ENCODE measurements at regions not wholly inside any gene's neighbourhood (a gene's known extent, or its start where the extent isn't known, plus 50 kb on each side); places are given as distances from the start of the nearest gene placed in this dataset.

- Histone ChIP-seq H3K27ac (replicated peaks) (no peak overlapping the region), H3K4me3 (no peak overlapping the region), H3K4me1 (no peaks in the 10 kb centered on the region), H3K27me3 (ENCODE audit: low read depth) (no peaks in the 10 kb centered on the region), H3K9me3 (replicated peaks) (no peaks in the 10 kb centered on the region), H3K36me3 (no peaks in the 10 kb centered on the region)
- TF ChIP-seq, protein P1, sequence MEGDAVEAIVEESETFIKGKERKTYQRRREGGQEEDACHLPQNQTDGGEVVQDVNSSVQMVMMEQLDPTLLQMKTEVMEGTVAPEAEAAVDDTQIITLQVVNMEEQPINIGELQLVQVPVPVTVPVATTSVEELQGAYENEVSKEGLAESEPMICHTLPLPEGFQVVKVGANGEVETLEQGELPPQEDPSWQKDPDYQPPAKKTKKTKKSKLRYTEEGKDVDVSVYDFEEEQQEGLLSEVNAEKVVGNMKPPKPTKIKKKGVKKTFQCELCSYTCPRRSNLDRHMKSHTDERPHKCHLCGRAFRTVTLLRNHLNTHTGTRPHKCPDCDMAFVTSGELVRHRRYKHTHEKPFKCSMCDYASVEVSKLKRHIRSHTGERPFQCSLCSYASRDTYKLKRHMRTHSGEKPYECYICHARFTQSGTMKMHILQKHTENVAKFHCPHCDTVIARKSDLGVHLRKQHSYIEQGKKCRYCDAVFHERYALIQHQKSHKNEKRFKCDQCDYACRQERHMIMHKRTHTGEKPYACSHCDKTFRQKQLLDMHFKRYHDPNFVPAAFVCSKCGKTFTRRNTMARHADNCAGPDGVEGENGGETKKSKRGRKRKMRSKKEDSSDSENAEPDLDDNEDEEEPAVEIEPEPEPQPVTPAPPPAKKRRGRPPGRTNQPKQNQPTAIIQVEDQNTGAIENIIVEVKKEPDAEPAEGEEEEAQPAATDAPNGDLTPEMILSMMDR (IDR thresholded peaks at IDR 0.05; ENCODE audit: borderline replicate concordance): no peak
- intact Hi-C loops (cut with micrococcal nuclease): no loop called here
- no peak for DNase-seq
Observed at GRCh38 chrX:148185631-148186030, 204.5 kb downstream of the FMR1NB start.

DNA sequence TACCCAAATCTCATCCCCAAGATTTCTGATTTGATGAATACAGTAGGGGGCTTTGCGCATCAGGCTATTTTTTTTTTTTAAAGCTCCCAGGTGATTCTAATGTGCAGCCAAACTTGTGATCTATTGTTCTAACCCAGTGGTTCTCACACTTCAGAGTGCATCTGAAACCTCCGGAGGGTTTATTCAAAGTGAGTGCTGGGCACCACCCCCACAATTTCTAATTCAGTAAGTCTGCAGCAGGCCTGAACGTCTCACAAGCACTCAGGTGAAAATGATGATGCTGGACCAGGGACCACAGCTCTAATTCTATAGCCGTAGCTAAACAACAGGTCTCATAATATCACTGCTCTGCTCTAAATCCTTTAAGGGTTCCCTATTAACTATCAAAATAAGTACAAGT lies 211.4 kb downstream of the FMR1NB start:
- no peak overlapping the region for H3K4me3 ChIP-seq
- no peak for DNase-seq

DNA sequence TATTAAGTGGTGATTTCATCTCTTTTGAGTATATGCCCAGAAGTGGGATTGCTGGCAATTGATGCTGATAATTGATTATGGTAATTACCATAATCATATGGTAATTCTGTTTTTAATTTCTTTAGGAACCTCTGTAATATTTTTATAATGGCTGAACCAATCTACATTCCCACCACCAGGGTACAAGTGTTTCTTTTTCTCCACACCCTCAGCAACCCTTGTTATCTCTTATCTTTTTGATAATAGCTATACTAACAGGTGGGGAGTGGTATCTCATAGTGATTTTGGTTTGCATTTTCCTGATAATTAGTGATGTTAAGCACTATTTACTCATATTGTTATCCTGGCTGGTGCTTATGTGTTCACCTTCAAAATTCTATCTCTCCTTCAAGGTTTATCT lies 212.6 kb downstream of the FMR1NB start:
- TF ChIP-seq, protein P1 (IDR thresholded peaks at IDR 0.05; ENCODE audit: borderline replicate concordance): no peak
- intact Hi-C loops (cut with micrococcal nuclease): no loop called here

More for the DNA sequence above, 211.4 kb downstream of the FMR1NB start:
- TF ChIP-seq, protein P1 (IDR thresholded peaks at IDR 0.05; ENCODE audit: borderline replicate concordance): no peak
- Histone ChIP-seq H3K27me3 (ENCODE audit: low read depth) (no peaks in the 10 kb centered on the region), H3K36me3 (no peaks in the 10 kb centered on the region), H3K4me1 (no peaks in the 10 kb centered on the region), H3K27ac (replicated peaks) (no peak overlapping the region), H3K9me3 (replicated peaks) (no peaks in the 10 kb centered on the region)
- intact Hi-C loops (cut with micrococcal nuclease): no loop called here

DNA sequence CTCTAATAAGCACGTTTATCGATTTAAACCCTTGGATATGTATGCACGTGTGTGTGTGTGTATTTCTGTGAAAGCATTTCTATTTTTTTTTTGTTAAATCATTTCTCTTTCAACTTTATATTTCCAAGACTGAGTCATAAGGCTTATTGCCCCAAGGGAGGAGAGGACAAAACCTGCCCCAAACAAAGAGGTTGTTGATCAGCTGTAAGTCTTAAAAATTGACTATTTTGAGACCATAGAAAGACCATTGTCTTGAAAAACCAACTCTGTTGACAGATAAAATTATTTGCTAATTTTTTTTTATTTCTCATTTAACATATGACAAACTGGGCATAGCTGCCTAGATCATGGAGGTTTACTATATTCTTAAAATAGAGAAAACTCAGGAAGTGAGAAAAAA lies 222.4 kb downstream of the FMR1NB start:
- no peaks in the 10 kb centered on the region for H3K36me3 ChIP-seq
- no peak for DNase-seq
- intact Hi-C loops (cut with micrococcal nuclease): no loop called here
- no peaks in the 10 kb centered on the region for H3K27me3 ChIP-seq (ENCODE audit: low read depth)
- no peak overlapping the region for H3K27ac ChIP-seq (replicated peaks)
- no peaks in the 10 kb centered on the region for H3K9me3 ChIP-seq (replicated peaks)
- TF ChIP-seq, protein P1 (IDR thresholded peaks at IDR 0.05; ENCODE audit: borderline replicate concordance): no peak
- H3K4me3 ChIP-seq: no peak overlapping the region
- no peaks in the 10 kb centered on the region for H3K4me1 ChIP-seq

More for the DNA sequence above, 212.6 kb downstream of the FMR1NB start:
- no peak for DNase-seq
- no peaks in the 10 kb centered on the region for H3K36me3 ChIP-seq
- no peaks in the 10 kb centered on the region for H3K4me1 ChIP-seq
- H3K9me3 ChIP-seq (replicated peaks): no peaks in the 10 kb centered on the region
- no peaks in the 10 kb centered on the region for H3K27me3 ChIP-seq (ENCODE audit: low read depth)
- H3K4me3 ChIP-seq: no peak overlapping the region
- H3K27ac ChIP-seq (replicated peaks): no peak overlapping the region

DNA sequence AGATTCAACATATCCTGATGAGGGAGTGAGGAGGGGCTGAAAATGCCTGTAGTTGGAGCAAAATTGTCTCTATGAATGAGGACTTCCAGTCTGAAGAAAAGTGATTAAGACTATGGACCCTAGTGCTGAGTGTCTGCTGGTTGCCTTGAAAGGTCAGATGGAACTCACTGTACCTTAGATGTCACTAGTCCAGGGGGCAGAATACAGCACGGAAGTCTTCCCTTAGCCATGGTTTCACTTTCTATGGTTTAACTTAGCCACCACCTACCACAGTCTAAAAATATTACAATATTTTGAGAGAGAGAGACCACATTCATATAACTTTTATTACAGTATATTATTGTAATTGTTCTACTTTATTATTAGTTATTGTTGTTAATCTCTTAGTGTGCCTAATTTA lies 223.1 kb downstream of the FMR1NB start:
- H3K4me3 ChIP-seq: no peak overlapping the region
- DNase-seq: no peak
- H3K27ac ChIP-seq (replicated peaks): no peak overlapping the region
- H3K36me3 ChIP-seq: no peaks in the 10 kb centered on the region
- intact Hi-C loops (cut with micrococcal nuclease): no loop called here
- no peaks in the 10 kb centered on the region for H3K27me3 ChIP-seq (ENCODE audit: low read depth)
- no peaks in the 10 kb centered on the region for H3K9me3 ChIP-seq (replicated peaks)
- H3K4me1 ChIP-seq: no peaks in the 10 kb centered on the region
- TF ChIP-seq, protein P1 (IDR thresholded peaks at IDR 0.05; ENCODE audit: borderline replicate concordance): no peak

GRCh38 chrX:148214786-148215185 lies 233.6 kb downstream of the FMR1NB start:
- TF ChIP-seq, protein P1 (IDR thresholded peaks at IDR 0.05; ENCODE audit: borderline replicate concordance): no peak
- no peak overlapping the region for H3K27ac ChIP-seq (replicated peaks)
- H3K36me3 ChIP-seq: no peaks in the 10 kb centered on the region
- no peak for DNase-seq
- intact Hi-C loops (cut with micrococcal nuclease): no loop called here
- no peaks in the 10 kb centered on the region for H3K9me3 ChIP-seq (replicated peaks)
- H3K4me3 ChIP-seq: no peak overlapping the region
- H3K27me3 ChIP-seq (ENCODE audit: low read depth): no peaks in the 10 kb centered on the region
- H3K4me1 ChIP-seq: no peaks in the 10 kb centered on the region

Data from left ventricle myocardium inferior (tissue), 1 donor.